Karpas-422 (cell line): ENCODE measurements at regions not wholly inside any gene's neighbourhood (a gene's known extent, or its start where the extent isn't known, plus 50 kb on each side); places are given as distances from the start of the nearest gene placed in this dataset.
"Not testable (repeated sequence)": the region's sequence is repeated elsewhere in the genome, so short reads cannot be mapped to it uniquely, and the experiment has no call there.

Source experiments
- DNase-seq: peaks from one replicate; pipeline ENCODE4 v3.0.0-alpha.2; 2015
- H2AFZ ChIP-seq: fragments of 200-600 bp; sonication (generic); 2 replicates; pipeline ENCODE4 v1.6.1; 2014; ENCODE audit warnings: antibody characterized with exemption, low read length, mixed read lengths
- H3K27ac ChIP-seq: fragments of 200-600 bp; sonication (generic); 2 replicates; pipeline ENCODE4 v1.5.1; 2014; ENCODE audit warnings: mild to moderate bottlenecking, low read length, moderate library complexity
- H3K27me3 ChIP-seq: fragments of 200-600 bp; sonication (generic); 2 replicates; pipeline ENCODE4 v1.6.1; 2014; ENCODE audit warnings: low read length, mixed read lengths
- H3K36me3 ChIP-seq: fragments of 200-600 bp; sonication (generic); 2 replicates; pipeline ENCODE4 v1.6.1; 2014; ENCODE audit warnings: low read length, mixed read lengths; ENCODE audit not compliant: insufficient read depth
- H3K4me1 ChIP-seq: fragments of 200-600 bp; sonication (generic); 2 replicates; pipeline ENCODE4 v1.6.1; 2014; ENCODE audit warnings: mild to moderate bottlenecking, low read length, mixed read lengths
- H3K4me2 ChIP-seq: fragments of 200-600 bp; sonication (generic); 2 replicates; pipeline ENCODE4 v1.6.1; 2014; ENCODE audit warnings: low read length, low read depth, mild to moderate bottlenecking; ENCODE audit not compliant: poor library complexity, severe bottlenecking
- H3K4me3 ChIP-seq: fragments of 200-600 bp; sonication (generic); 2 replicates; pipeline ENCODE4 v1.5.1; 2014; ENCODE audit warnings: mild to moderate bottlenecking, antibody characterized with exemption, low read length, mixed read lengths
- H3K79me2 ChIP-seq: fragments of 200-600 bp; sonication (generic); 2 replicates; pipeline ENCODE4 v1.6.1; 2014; ENCODE audit warnings: mild to moderate bottlenecking, low read length, mixed read lengths
- H3K9ac ChIP-seq: fragments of 200-600 bp; sonication (generic); 2 replicates; pipeline ENCODE4 v1.6.0; 2014; ENCODE audit warnings: low read length
- H3K9me2 ChIP-seq: fragments of 200-600 bp; sonication (generic), shearing (Covaris generic); replicated peaks from 2 replicates; pipeline ENCODE4 v1.6.0; 2014; ENCODE audit warnings: mild to moderate bottlenecking, low read length, moderate library complexity; ENCODE audit not compliant: insufficient read depth
- H3K9me3 ChIP-seq: fragments of 300-700, 200-600 bp; sonication (generic); 2 replicates; pipeline ENCODE4 v1.6.1; 2014; ENCODE audit warnings: low read length, mixed read lengths
- H4K20me1 ChIP-seq: fragments of 200-600 bp; sonication (generic); 2 replicates; pipeline ENCODE4 v1.6.1; 2014; ENCODE audit warnings: mild to moderate bottlenecking, antibody characterized with exemption, low read length, low read depth; ENCODE audit not compliant: insufficient read depth

GRCh38 chr16:18136288-18136687 is 200.2 kb downstream of the NPIPA8 start:
- H4K20me1 ChIP-seq, H3K4me3 ChIP-seq, H3K9me3 ChIP-seq, DNase-seq, H3K4me1 ChIP-seq, H3K27me3 ChIP-seq, H3K79me2 ChIP-seq, H3K4me2 ChIP-seq, H3K27ac ChIP-seq, H3K36me3 ChIP-seq, H3K9ac ChIP-seq, H3K9me2 ChIP-seq, H2AFZ ChIP-seq: not testable (repeated sequence)

- not testable (repeated sequence) for H3K9ac ChIP-seq, H4K20me1 ChIP-seq, H2AFZ ChIP-seq, H3K4me1 ChIP-seq, H3K4me2 ChIP-seq, H3K36me3 ChIP-seq, H3K79me2 ChIP-seq, H3K9me3 ChIP-seq, H3K27me3 ChIP-seq, H3K27ac ChIP-seq, H3K9me2 ChIP-seq, H3K4me3 ChIP-seq, DNase-seq
Measured at GRCh38 chr16:18135024-18135423, 201.5 kb downstream of the NPIPA8 start.

- not testable (repeated sequence) for H3K9ac ChIP-seq, H3K9me3 ChIP-seq, H3K36me3 ChIP-seq, H2AFZ ChIP-seq, H3K27ac ChIP-seq, H3K4me3 ChIP-seq, H4K20me1 ChIP-seq, H3K4me2 ChIP-seq, H3K79me2 ChIP-seq, H3K27me3 ChIP-seq, DNase-seq, H3K4me1 ChIP-seq, H3K9me2 ChIP-seq
Measured at GRCh38 chr16:18131587-18131986, 204.9 kb downstream of the NPIPA8 start.

- DNase-seq, H3K79me2 ChIP-seq, H3K9me2 ChIP-seq, H3K4me2 ChIP-seq, H2AFZ ChIP-seq, H4K20me1 ChIP-seq, H3K27ac ChIP-seq, H3K4me3 ChIP-seq, H3K9me3 ChIP-seq, H3K9ac ChIP-seq, H3K4me1 ChIP-seq, H3K27me3 ChIP-seq, H3K36me3 ChIP-seq: not testable (repeated sequence)
Measured at GRCh38 chr16:18130478-18131120, 205.9 kb downstream of the NPIPA8 start.

- H3K27ac ChIP-seq, H3K4me2 ChIP-seq, DNase-seq, H3K27me3 ChIP-seq, H3K9ac ChIP-seq, H2AFZ ChIP-seq, H3K9me3 ChIP-seq, H3K36me3 ChIP-seq, H3K4me1 ChIP-seq, H4K20me1 ChIP-seq, H3K4me3 ChIP-seq, H3K9me2 ChIP-seq, H3K79me2 ChIP-seq: not testable (repeated sequence)
Measured at GRCh38 chr16:18127033-18127432, 209.5 kb downstream of the NPIPA8 start.

GRCh38 chr16:18119092-18119491 is 217.4 kb downstream of the NPIPA8 start:
- not testable (repeated sequence) for H3K4me1 ChIP-seq, H3K4me3 ChIP-seq, H3K36me3 ChIP-seq, H3K79me2 ChIP-seq, H2AFZ ChIP-seq, H3K9me3 ChIP-seq, H3K4me2 ChIP-seq, H4K20me1 ChIP-seq, H3K27ac ChIP-seq, H3K9me2 ChIP-seq, DNase-seq, H3K9ac ChIP-seq, H3K27me3 ChIP-seq

- DNase-seq, H3K36me3 ChIP-seq, H3K9me3 ChIP-seq, H3K4me1 ChIP-seq, H3K9me2 ChIP-seq, H3K4me2 ChIP-seq, H3K79me2 ChIP-seq, H2AFZ ChIP-seq, H4K20me1 ChIP-seq, H3K27ac ChIP-seq, H3K27me3 ChIP-seq, H3K9ac ChIP-seq, H3K4me3 ChIP-seq: not testable (repeated sequence)
Measured at GRCh38 chr16:18118684-18119083, 217.9 kb downstream of the NPIPA8 start.

GRCh38 chr16:18118071-18118470 is 218.5 kb downstream of the NPIPA8 start:
- not testable (repeated sequence) for H3K9me2 ChIP-seq, H3K4me1 ChIP-seq, DNase-seq, H3K27me3 ChIP-seq, H3K9ac ChIP-seq, H4K20me1 ChIP-seq, H3K79me2 ChIP-seq, H3K36me3 ChIP-seq, H2AFZ ChIP-seq, H3K27ac ChIP-seq, H3K4me3 ChIP-seq, H3K9me3 ChIP-seq, H3K4me2 ChIP-seq

GRCh38 chr16:18104412-18104811 is 232.1 kb downstream of the NPIPA8 start:
- H3K79me2 ChIP-seq, H3K27ac ChIP-seq, H3K9me3 ChIP-seq, H3K4me1 ChIP-seq, H3K4me2 ChIP-seq, H3K9me2 ChIP-seq, H3K9ac ChIP-seq, H2AFZ ChIP-seq, H4K20me1 ChIP-seq, H3K27me3 ChIP-seq, DNase-seq, H3K36me3 ChIP-seq, H3K4me3 ChIP-seq: not testable (repeated sequence)
